Choroid plexus epithelial cell (primary cell): ENCODE measurements at regions not wholly inside any gene's neighbourhood (a gene's known extent, or its start where the extent isn't known, plus 50 kb on each side); places are given as distances from the start of the nearest gene placed in this dataset.
A peak's percentile ranks its signal among the peaks of the same experiment; 100 is the strongest.

ENCODE experiments used
- DNase-seq: peaks from one replicate; pipeline ENCODE4 v3.0.0-alpha.2; 2010; ENCODE audit warnings: low read depth
- H3K4me3 ChIP-seq: 2 replicates; pipeline ENCODE4 v1.5.1; 2011; ENCODE audit warnings: low read depth, mild to moderate bottlenecking, control low read depth, low read length, moderate library complexity
- CTCF ChIP-seq: conservative IDR thresholded peaks from 2 replicates; pipeline ENCODE4 v1.5.1; 2011; ENCODE audit warnings: low read depth, mild to moderate bottlenecking, control low read depth, inconsistent platforms, low read length, moderate library complexity

GRCh38 chr18:59820663-59821062, 79.1 kb upstream of the PMAIP1 start:
- no peak overlapping the region for H3K4me3 ChIP-seq
- no peak for DNase-seq
- no peak for TF ChIP-seq CTCF

DNA sequence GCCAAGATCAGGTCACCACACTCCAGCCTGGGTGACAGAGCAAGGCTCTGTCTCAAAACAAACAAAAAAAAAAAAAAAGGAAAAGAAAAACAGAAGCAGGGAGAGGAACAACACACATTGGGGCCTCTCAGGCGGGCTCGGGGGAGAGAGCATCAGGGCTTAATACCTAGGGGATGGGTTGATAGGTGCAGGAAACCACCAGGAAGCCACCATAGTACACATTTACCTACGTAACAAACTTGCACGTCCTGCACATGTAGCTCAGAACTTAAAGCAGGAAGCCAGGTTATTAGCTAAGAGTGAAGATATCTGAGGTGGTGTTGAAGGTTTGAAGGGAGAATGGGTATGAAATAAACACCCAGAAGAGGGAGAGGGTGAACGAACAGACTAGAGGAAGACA, 81.0 kb upstream of the PMAIP1 start:
- no peak overlapping the region for H3K4me3 ChIP-seq
- no peak for DNase-seq
- no peak for TF ChIP-seq CTCF

- no peak for TF ChIP-seq CTCF
- DNase-seq = peak; percentile 73
- no peak overlapping the region for H3K4me3 ChIP-seq
These were observed 84.9 kb upstream of the PMAIP1 start for GRCh38 chr18:59814891-59815290.

DNA sequence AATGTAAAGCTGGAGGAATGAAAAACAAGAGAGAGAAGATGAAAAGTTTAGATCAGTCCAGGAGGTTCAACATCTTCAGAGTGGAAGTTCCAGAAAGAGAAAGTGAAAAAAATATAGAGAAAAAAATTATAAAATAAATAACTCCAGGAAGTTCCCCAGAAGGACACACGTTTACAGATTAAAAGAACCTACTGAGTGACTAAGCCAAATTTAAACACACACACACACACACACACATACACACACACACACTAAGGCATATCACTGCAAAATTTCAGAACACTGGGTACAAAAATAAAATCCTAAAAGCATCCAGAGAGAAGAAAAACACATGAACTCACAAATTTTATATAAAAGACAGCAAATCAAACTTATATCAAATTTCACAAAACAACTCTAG, 85.9 kb upstream of the PMAIP1 start:
- no peak overlapping the region for H3K4me3 ChIP-seq
- TF ChIP-seq CTCF = no peak
- DNase-seq = peak; percentile 38

DNA sequence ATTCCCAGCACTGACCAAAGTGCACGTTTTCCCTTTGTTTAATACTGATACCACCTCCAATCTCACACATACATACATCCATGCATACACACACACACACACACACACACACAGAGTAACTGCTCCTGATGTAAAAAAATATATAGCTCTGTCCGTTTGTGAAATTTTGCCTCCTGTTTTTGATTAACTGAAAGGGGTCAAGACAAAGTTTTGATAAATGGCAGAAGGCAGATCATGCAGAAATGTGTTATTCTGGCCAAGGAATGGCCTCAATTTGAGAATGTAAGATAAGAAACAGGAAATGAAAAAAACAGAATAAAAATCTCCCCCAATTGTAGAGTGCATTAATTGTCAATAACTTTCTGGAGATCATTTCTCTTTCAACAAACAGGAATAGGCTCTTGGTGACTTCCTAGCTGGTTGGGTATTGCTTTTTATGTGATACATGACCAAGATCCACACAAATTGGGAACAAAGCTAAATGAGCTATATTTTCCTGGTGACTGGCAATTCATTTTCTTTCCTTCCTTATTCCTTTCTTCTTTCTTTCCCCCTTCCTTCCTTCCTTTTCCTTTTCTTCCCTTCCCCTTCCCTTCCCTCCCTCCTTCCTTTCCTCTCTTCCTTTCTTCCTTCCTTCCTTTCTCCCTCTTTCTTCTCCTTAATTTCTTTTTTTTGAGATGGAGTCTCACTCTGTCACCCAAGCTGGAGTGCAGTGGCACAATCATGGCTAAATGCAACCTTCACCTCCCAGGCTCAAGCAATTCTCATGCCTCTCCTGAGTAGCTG, 88.9 kb upstream of the PMAIP1 start:
- no peak for DNase-seq
- TF ChIP-seq CTCF = no peak
- no peak overlapping the region for H3K4me3 ChIP-seq

DNA sequence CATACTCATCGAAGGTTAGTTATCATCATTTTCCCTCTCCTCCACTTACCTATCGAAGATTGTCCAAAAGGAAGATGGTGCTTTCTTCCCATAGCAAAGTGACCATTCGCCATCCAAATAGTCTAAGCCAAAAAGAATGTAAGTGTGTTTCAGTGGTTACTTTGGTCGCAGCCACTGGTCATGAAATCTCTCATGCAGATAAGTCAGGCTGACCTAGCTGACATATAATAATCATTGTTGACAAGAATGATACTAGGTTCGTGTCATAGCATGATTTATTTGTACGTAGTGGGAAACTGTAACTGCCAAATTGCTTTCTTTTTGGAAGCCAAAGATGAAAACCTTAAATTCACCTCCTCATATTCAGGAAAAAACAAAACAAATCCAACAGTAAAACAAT, 89.6 kb upstream of the PMAIP1 start:
- no peak for DNase-seq
- no peak overlapping the region for H3K4me3 ChIP-seq
- no peak for TF ChIP-seq CTCF

- peak overlapping the region; percentile 32 for H3K4me3 ChIP-seq
- no peak for DNase-seq
- TF ChIP-seq CTCF = no peak
These were observed 97.8 kb upstream of the PMAIP1 start for GRCh38 chr18:59802031-59802430.
